ENCODE measurements at regions not wholly inside any gene's neighbourhood (a gene's known extent, or its start where the extent isn't known, plus 50 kb on each side); places are given as distances from the start of the nearest gene placed in this dataset.

DNA sequence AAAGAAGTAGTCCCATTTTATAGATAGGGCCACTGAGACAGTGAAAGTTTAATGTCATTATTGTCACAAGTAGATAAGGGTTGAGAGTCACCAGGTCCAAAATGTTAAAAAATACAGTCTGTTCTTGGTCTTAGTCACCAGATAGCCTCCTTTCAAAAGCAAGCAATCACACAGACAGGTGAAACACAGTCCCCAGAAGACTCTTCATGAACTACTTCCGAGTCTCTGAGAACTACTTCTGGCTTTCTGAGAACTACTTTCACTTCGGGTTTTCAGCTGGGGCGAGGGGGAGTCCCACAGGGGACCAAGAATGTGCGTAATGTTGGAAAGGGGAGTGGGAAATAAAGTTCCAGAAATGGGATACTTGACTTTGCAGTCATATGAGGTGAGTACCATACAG, 143.2 kb downstream of the HHIPL2 start:
- no peak overlapping the region for H3K4me3 ChIP-seq (ENCODE audit: low read depth, low read length)
- DNase-seq (ENCODE audit: low read depth, low spot score) = no peak
- TF ChIP-seq, protein P1, sequence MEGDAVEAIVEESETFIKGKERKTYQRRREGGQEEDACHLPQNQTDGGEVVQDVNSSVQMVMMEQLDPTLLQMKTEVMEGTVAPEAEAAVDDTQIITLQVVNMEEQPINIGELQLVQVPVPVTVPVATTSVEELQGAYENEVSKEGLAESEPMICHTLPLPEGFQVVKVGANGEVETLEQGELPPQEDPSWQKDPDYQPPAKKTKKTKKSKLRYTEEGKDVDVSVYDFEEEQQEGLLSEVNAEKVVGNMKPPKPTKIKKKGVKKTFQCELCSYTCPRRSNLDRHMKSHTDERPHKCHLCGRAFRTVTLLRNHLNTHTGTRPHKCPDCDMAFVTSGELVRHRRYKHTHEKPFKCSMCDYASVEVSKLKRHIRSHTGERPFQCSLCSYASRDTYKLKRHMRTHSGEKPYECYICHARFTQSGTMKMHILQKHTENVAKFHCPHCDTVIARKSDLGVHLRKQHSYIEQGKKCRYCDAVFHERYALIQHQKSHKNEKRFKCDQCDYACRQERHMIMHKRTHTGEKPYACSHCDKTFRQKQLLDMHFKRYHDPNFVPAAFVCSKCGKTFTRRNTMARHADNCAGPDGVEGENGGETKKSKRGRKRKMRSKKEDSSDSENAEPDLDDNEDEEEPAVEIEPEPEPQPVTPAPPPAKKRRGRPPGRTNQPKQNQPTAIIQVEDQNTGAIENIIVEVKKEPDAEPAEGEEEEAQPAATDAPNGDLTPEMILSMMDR (IDR thresholded peaks at IDR 0.05; ENCODE audit: low read depth, low read length) = no peak
- in situ Hi-C loops (cut with HindIII; ENCODE audit: low sequenced_read_pairs) = no loop called here

DNA sequence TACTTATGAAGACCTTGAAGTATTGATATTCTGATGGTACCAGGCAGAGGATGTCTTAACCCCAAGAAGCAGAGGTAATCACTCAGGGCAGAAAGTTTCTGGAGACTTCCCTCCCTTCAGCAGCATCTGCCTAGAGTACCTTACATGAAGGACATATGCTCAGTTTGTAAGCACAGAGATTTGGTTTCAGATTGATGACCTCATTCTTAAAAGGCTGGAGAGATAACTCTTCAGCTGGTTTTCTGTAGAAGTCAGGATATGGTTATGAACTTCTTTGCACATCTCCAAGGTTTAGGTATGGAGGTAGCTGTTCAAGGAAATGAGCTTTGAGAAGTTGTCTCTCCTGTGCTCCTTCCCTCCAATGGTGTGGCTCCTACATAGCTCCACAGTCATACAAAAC, 148.7 kb downstream of the HHIPL2 start:
- DNase-seq (ENCODE audit: low read depth, low spot score) = no peak
- TF ChIP-seq, protein P1 (IDR thresholded peaks at IDR 0.05; ENCODE audit: low read depth, low read length) = no peak
- H3K4me3 ChIP-seq (ENCODE audit: low read depth, low read length) = no peak overlapping the region
- in situ Hi-C loops (cut with HindIII; ENCODE audit: low sequenced_read_pairs) = no loop called here

DNA sequence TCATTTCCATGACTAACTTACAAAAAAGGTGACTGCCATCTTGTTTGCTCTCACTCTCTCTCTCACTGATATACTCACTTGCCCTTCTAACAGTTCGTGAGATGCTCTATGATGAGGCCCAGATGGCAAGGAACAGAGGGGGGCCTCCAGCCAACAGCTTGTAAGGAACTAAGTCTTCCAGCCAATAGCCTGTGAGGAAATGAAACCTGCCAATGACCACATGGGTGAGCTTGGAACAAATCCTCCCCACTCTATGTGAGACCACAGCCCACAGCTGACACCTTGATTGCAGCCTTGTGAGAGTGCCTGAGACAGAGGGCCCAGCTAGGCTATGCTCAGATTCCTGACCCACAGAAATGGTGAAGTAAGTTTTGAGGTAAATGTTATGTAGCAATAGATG, 153.7 kb downstream of the HHIPL2 start:
- H3K4me3 ChIP-seq (ENCODE audit: low read depth, low read length) = no peak overlapping the region
- in situ Hi-C loops (cut with HindIII; ENCODE audit: low sequenced_read_pairs) = no loop called here
- TF ChIP-seq, protein P1 (IDR thresholded peaks at IDR 0.05; ENCODE audit: low read depth, low read length) = no peak
- DNase-seq (ENCODE audit: low read depth, low spot score) = no peak

DNA sequence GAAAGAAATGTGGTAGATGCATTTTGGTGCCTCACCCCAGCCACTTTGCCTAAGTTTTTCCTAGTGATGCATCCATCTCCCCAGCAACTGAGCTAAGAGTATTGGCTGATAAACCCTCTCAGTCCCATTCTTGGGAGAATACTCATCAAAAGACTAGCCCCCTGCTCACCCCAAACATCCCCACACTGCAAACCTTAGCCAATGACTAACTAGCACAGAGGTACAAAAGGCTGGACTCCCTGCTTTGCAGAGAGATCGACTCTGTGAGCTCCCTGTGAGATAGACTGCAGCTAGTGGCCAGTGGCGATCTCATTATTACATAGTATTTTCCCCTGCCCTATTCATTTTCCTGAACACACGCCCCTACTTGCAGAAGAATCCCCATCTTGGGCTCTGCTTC, 155.3 kb downstream of the HHIPL2 start:
- H3K4me3 ChIP-seq (ENCODE audit: low read depth, low read length) = no peak overlapping the region
- in situ Hi-C loops (cut with HindIII; ENCODE audit: low sequenced_read_pairs) = no loop called here
- TF ChIP-seq, protein P1 (IDR thresholded peaks at IDR 0.05; ENCODE audit: low read depth, low read length) = no peak
- peak; percentile 85 for DNase-seq (ENCODE audit: low read depth, low spot score)

DNA sequence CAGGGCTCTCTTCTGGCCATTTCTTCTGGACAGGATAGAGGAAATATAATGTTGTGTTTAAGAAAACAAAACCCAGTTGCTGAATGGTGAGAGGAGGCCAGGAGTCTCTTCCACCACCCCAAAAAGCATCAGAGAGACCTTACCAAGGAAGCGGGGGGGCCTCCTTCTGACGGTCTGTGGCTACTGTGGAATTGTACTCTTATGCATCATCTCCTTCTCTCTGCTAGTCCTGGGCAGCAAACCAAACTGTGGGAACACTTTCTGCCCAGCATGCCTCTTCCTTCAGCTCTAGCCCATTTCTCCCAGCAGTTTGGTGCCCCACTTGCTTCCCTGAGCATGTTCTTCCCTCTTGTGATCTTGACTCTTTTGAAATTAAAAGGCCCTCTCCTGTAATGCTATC, 157.7 kb downstream of the HHIPL2 start:
- H3K4me3 ChIP-seq (ENCODE audit: low read depth, low read length) = no peak overlapping the region
- DNase-seq (ENCODE audit: low read depth, low spot score) = peak; percentile 88
- TF ChIP-seq, protein P1 (IDR thresholded peaks at IDR 0.05; ENCODE audit: low read depth, low read length) = no peak
- in situ Hi-C loops (cut with HindIII; ENCODE audit: low sequenced_read_pairs) = no loop called here

DNA sequence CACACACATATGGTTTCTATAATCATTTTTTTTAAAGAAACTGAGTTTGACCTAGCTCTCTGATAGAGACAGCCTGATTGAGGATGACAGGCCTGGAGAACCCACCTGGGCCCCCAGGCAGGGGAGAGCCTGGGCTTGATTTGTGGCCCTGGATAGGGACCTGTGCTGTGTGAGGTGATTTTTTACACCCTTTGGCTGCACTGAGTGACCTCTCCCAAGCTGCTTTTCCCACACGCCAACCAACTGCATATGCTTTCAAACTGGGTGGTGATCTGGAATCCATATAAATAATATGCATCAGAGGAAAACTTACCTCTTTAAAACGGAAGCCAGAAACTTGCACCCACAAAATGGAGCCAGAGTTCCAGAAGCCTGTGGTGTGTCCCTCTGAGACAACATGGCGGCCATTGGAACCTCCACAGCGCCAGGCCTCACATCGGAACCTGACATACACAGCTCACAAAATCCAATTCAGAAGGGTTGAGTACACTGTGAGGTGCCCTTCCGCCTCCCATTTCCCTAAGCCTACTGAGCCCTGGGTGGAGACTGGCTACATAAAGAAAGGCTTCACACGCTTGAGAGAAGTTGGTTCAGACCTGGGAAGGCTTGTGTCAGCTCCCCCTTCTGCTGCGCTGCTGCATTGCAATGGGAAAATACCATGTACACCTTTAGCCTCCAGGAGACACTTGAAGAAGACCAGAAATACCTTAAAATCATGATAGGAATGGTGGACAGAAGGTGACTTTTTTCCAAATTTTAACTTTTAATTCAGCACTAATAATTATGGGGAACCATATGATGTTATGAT, 160.7 kb downstream of the HHIPL2 start:
- no peak for DNase-seq (ENCODE audit: low read depth, low spot score)
- in situ Hi-C loops (cut with HindIII; ENCODE audit: low sequenced_read_pairs) = no loop called here
- TF ChIP-seq, protein P1 (IDR thresholded peaks at IDR 0.05; ENCODE audit: low read depth, low read length) = peak; percentile 27
- no peak overlapping the region for H3K4me3 ChIP-seq (ENCODE audit: low read depth, low read length)

Data from astrocyte of the spinal cord (primary cell).